NCI-H748 (cell line): ENCODE measurements at regions not wholly inside any gene's neighbourhood (a gene's known extent, or its start where the extent isn't known, plus 50 kb on each side); places are given as distances from the start of the nearest gene placed in this dataset.

Experiments used
- DNase-seq: peaks from one replicate; lab custom pipeline; 2025; ENCODE audit not compliant: unreplicated experiment; lab: John Stamatoyannopoulos, UW

- DNase-seq, result no peak
Measured at GRCh38 chr11:7874056-7874455, 57.0 kb downstream of the OR10A6 start.

GRCh38 chr11:7872890-7873289, 58.2 kb downstream of the OR10A6 start:
- DNase-seq, result no peak

- no peak for DNase-seq
Measured at GRCh38 chr11:7871056-7871455, 60.0 kb downstream of the OR10A6 start.

- no peak for DNase-seq
Measured at GRCh38 chr11:7869467-7869866, 61.6 kb downstream of the OR10A6 start.

GRCh38 chr11:7861292-7861691, 64.5 kb upstream of the OR5P2 start:
- DNase-seq, result peak; percentile 62

GRCh38 chr11:7860844-7861243, 64.1 kb upstream of the OR5P2 start:
- DNase-seq, result peak; percentile 26

GRCh38 chr11:7858006-7858405, 61.3 kb upstream of the OR5P2 start:
- no peak for DNase-seq

- DNase-seq, result no peak
Measured at GRCh38 chr11:7851391-7851790, 54.6 kb upstream of the OR5P2 start.

GRCh38 chr11:7849018-7849417, 52.3 kb upstream of the OR5P2 start:
- peak; percentile 10 for DNase-seq
